ENCODE measurements at regions not wholly inside any gene's neighbourhood (a gene's known extent, or its start where the extent isn't known, plus 50 kb on each side); places are given as distances from the start of the nearest gene placed in this dataset.
"Not testable (repeated sequence)": the region's sequence is repeated elsewhere in the genome, so short reads cannot be mapped to it uniquely, and the experiment has no call there.

DNA sequence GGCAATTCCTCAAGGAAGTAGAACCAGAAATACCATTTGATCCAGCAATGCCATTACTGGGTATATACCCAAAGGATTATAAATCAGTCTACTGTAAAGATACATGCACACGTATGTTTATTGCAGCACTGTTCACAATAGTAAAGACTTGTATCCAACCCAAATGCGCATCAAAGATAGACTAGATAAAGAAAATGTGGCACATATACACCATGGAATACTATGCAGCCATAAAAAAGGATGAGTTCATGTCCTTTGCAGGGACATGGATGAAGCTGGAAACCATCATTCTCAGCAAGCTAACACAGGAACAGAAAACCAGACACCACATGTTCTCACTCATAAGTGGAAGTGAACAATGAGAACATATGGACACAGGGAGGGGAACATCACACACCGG lies 130.0 kb upstream of the HS3ST4 start:
- DNase-seq: not testable (repeated sequence)

DNA sequence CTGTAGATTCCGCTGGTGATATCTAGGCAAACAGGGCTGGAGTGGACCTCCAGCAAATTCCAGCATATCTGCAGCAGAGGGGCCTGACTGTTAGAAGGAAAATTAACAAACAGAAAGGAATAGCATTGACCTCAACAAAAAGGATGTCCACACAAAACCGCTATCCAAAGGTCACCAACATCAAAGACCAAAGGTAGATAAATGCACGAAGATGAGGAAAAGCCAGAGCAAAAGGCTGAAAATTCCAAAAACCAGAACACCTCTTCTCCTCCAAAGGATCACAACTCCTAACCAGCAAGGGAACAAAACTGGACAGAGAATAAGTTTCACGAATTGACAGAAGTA lies 134.8 kb upstream of the HS3ST4 start:
- not testable (repeated sequence) for DNase-seq

DNA sequence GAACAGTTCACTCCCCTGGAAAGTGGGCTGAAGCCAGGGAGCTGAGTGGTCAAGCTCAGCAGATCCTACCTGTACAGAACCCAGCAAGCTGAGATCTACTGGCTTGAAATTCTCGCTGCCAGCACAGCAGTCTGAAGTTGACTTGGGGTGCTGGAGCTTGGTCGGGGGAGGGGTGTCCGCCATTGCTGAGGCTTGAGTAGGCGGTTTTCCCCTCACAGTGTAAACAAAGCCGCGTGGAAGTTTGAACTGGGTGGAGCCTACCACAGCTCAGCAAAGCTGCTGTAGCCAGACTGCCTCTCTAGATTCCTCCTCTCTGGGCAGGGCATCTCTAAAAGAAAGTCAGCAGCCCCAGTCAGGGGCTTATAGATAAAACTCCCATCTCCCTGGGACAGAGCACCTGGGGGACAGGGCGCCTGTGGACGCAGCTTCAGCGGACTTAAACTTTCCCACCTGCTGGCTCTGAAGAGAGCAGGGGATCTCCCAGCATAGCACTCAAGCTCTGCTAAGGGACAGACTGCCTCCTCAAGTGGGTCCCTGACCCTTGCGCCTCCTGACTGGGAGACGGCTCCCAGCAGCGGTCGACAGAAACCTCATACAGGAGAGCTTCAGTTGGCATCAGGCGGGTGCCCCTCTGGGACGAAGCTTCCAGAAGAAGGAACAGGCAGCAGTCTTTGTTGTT lies 135.3 kb upstream of the HS3ST4 start:
- DNase-seq: not testable (repeated sequence)

DNA sequence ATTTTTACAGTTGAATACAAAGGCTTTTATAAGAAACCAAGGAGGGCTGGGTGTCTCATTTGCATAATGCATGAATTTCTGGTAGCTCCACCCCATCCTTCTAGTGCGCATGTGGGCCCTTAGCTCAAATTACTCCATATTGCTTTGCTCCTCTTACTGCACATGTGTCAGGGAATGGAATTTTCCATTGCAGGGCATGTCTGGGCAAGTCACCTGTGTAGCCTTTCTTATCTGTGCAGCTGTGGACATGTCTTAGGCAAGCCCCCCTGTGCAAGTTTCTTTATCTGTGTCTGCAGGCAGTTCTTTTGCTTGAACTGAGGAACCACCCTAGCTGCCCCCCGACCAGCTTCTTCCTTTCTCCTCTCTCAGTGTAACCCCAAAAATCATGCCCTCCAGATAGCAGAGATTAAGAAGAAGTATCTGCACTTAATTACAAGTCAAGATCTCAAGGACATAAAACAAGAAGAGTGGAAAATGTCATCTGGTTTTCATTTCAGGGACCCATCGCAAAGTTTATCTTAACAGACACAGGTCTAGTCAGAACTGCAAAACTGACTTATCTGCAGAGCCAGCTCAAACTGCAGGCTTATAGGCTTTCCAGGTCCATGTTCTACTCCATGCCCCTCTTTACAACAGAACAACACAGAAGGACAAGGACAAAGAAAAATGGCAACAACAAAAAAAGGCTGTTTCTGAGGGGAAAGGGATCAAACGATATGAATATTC lies 137.9 kb upstream of the HS3ST4 start:
- no peak for DNase-seq

- DNase-seq: no peak
Measured at GRCh38 chr16:25550647-25551046, 141.1 kb upstream of the HS3ST4 start.

GRCh38 chr16:25546791-25547190 lies 145.0 kb upstream of the HS3ST4 start:
- DNase-seq: no peak

- DNase-seq: no peak
Measured at GRCh38 chr16:25544294-25544693, 147.5 kb upstream of the HS3ST4 start.

GRCh38 chr16:25542306-25542705 lies 149.5 kb upstream of the HS3ST4 start:
- no peak for DNase-seq

DNA sequence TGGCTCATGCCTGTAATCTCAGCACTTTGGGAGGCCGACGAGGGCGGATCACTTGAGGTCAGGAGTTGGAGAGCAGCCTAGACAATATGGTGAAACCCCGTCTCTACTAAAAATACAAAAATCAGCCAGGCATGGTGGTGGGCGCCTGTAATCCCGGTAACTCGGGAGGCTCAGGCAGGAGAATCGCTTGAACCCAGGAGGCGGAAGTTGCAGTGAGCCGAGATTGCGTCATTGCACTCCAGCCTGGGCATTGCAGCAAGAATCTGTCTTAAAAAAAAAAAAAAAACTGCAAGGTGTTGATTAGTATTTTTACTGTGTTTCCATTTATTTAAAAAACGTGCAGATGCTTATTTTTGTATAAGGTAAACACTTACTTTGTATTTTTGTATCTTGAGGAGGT lies 152.0 kb upstream of the HS3ST4 start:
- not testable (repeated sequence) for DNase-seq

DNA sequence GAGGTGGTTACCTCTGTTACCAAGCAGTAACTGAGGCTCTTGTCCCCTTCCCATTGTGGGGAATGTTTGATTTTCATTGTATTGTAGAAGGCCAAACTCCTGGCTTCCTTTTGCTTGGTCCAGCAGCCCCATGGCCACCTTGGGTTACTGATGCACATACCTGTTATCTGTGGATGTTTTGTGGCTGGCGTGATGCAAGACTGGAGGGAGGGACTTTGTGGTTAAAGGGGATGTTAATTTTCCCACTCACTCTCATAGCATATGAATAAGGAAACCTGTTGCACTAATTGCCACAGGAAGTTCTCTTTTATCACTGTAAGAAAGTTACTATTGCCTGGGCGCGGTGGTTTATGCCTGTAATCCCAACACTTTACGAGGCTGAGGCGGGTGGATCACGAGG lies 168.6 kb upstream of the HS3ST4 start:
- DNase-seq: no peak

DNA sequence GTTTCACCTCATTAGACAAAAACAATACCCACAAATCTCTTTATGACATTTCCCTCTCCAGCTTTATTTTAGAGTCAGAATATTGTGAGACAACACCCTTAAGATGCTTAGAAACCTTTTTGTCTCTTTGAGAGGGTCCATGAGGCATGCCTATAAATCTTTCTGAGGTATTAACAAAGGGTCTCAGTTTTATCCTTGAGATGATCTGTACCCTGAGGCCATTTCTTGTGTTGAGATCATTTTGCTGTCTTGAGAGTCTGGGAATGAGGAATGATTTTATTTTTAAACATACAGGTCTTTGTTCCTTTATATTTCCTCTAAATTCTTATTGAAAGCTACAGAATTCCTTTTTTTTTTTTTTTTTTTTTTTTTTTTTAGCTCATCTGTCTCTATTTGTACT lies 179.7 kb upstream of the HS3ST4 start:
- no peak for DNase-seq

GRCh38 chr16:25509456-25509855 lies 182.3 kb upstream of the HS3ST4 start:
- no peak for DNase-seq

GRCh38 chr16:25501530-25502255 lies 190.1 kb upstream of the HS3ST4 start:
- no peak for DNase-seq

DNA sequence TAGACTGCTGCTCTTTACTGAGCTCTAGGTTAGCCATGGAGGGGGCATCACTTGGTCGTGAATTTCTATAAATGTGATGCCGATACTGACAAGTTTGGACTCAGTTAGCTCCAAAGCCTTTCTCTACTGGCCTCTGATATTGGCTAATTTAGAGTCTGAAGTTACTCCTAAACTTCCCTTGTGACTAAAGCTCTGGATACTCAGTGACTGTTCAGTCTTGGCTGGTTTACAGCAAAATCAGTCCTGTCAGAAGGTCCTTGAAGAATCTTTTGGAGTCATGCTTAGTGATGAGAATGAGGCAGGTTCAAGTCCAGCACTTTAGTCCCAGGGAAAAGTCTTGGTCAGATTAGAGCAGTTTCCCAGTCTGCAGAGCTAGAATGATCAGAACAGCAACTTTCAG lies 197.5 kb upstream of the HS3ST4 start:
- no peak for DNase-seq

DNA sequence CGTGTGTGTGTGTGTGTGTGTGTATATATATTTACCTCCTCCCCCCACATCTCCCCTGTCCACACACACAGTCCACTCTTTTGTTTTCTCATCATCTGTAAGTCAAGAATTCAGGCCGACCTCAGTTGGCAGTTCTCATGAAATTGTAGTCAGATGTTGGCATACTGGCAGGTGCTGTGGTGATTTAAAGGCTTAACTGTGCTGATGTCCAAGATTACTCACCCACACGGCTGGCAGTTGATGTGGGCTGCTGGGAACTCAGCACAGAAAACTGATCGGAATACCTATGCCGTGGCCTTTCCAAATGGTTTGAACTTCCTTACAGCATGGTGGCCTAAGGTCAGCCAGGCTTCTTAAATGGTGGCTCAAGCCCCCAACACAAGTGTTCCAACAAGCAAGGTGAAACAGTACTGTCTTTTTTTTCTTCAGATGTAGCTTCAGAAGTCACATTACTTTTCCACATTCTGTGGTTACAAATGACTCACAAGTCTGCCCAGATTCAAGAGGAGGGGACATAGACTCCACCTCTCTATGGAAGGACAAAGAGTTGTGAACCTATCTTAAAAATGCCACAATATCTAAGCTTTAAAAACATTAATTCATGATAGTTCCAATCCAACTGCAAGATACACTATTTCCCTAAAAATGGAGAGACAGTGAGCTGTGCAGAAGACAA lies 198.5 kb upstream of the HS3ST4 start:
- DNase-seq: no peak

DNA sequence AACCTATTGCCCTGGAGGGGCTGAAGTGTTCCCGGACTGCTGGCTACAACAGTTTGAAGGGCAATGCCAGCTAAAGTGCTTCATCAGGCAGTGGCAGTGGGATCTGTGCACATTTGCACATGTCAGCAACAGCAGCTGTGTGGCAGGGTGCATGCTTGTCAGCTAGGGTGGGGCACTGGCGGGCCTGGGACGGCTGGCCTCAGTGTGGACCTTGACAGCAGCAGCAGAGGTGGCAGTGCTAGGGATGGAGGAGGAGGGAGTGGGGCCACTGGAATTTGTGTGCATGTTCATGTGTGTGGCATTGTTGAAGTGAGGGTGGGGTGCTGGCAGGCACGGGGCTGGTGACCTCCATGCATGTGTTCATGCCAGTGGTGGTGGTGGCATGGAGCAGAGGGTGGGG lies 203.3 kb upstream of the HS3ST4 start:
- DNase-seq: no peak

DNA sequence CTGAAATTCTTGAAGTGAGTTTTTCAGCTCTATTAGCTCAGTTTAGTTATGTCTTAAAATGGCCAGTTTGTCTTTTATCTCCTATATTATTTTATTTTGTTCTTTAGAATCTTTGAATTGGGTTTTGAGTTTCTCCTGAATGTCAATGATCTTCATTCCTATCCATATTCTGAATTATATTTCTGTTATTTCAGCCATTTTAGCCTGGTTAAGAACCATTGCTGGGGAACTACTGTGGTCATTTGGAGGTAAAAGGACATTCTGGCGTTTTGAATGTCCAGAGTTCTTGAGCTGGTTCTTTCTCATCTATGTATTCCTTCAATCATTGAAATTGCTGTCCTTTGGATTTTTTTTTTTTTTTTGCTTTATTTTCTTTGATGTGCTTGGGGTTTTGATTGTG lies 203.9 kb upstream of the HS3ST4 start:
- no peak for DNase-seq

GRCh38 chr16:25481636-25482035 lies 210.1 kb upstream of the HS3ST4 start:
- DNase-seq: no peak

DNA sequence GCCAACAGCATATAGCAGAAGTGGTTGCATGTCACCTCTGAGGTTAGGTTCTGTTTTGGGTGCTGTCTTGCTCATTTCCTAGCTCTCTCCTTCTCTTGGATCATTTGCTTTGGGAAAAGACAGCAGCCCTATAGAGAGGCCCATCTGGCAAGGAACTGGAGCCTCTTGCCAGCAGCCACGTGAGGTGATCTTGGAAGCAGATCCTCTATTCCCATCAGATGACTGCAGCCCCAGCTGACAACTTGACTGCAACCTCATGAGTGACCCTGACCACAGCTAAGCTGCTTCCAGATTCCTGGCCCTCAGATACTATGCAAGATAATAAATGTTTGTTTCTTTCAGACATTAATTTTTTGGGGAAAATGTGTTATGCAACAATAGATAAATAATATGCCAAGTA lies 213.3 kb upstream of the HS3ST4 start:
- no peak for DNase-seq

- DNase-seq: no peak
Measured at GRCh38 chr16:25464058-25464457, 206.4 kb upstream of the ZKSCAN2 start.

DNA sequence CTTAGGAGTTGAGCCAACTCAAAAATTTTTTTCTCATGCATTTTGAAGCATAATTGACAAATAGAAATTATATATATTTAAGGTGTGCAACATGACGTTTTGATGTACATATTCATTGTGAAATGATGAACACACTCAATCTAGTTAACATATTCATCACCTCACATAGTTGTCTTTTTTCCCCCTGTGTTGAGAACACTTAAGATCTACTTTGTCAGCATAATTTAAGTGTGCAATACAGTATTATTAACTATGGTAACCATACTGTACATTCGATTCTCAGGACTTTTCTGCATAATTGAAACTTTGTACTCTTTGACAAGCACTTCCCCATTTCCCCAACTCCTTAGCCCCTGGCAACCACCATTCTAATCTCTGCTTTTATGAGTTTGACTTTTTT lies 192.2 kb upstream of the ZKSCAN2 start:
- DNase-seq: no peak

DNA sequence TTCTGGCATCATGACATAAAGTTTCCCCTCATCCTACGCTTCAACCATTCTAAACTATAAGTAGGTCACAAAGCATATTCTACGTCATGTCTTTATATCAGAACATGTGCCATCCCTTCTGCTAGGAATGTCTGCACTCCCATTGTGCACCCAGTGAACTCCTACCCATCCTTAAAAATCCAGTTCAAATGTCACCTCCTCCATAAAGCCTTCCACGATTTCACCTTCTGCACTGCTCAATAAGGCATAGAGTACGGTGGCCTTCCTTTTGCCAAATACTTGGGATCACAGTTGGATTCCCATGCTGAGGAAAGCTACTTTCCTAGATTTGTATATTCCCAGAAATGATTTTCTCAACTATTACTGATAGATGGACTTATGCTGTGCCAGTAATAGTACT lies 186.3 kb upstream of the ZKSCAN2 start:
- DNase-seq: no peak

DNA sequence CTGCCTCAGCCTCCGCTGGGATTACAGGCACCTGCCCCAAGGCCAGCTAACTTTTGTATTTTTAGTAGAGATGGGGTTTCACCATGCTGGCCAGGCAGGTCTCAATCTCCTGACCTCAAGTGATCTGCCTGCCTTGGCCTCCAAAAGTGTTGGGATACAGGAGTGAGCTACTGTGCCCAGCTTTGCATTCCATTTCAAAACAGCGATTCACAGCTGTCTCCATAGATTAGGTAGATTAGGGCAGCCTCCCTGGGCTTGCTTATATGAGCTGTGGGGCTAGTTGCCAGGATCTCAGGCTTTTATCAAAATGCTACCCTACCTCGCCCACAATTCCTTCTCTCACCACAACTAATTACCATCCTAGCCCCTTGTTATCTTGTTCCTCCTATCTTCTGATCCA lies 176.4 kb upstream of the ZKSCAN2 start:
- no peak for DNase-seq

GRCh38 chr16:25433388-25433787 lies 175.7 kb upstream of the ZKSCAN2 start:
- no peak for DNase-seq

All from EL (cell line).